HepG2 (cell line): ENCODE measurements at regions not wholly inside any gene's neighbourhood (a gene's known extent, or its start where the extent isn't known, plus 50 kb on each side); places are given as distances from the start of the nearest gene placed in this dataset.

Experiments
- EHMT2 ChIP-seq: fragments of 200-600 bp; sonication (generic); IDR thresholded peaks from 2 replicates; pipeline ENCODE4 v1.7.0; 2017; ENCODE audit warnings: antibody characterized with exemption, low read depth, low read length, borderline replicate concordance
- HNRNPLL ChIP-seq: fragments of 200-400 bp; formaldehyde crosslinking; IDR thresholded peaks from 2 replicates; pipeline ENCODE4 v1.6.1; 2017; ENCODE audit warnings: mild to moderate bottlenecking, low read depth, low read length; ENCODE audit not compliant: poor library complexity, severe bottlenecking
- MAZ ChIP-seq, 2 experiments: sonication (generic) in 1 of 2; formaldehyde crosslinking in 1 of 2; IDR thresholded peaks; 2 replicates each; pipeline versions ENCODE4 v1.5.0 to v1.6.1; 2012 to 2020; ENCODE audit warnings: low read depth in 2 of 2, mild to moderate bottlenecking in 2 of 2, borderline replicate concordance in 1 of 2, improper control_type of control experiment in 1 of 2, low read length in 1 of 2, missing genetic modification reagents in 1 of 2, moderate library complexity in 1 of 2
- PHF8 ChIP-seq: sonication (generic); formaldehyde crosslinking; IDR thresholded peaks from 2 replicates; pipeline ENCODE4 v1.5.0; 2020; ENCODE audit warnings: missing genetic modification reagents
- TCF12 ChIP-seq, 2 experiments: fragments of 450-650 bp in 1 of 2; sonication (generic) in 1 of 2; formaldehyde crosslinking in 1 of 2; IDR thresholded peaks; 2 replicates each; pipeline versions ENCODE4 v1.6.1 to v1.8.0; 2017 to 2022; ENCODE audit warnings: antibody characterized with exemption in 1 of 2, mild to moderate bottlenecking in 1 of 2, missing genetic modification reagents in 1 of 2, moderate library complexity in 1 of 2
- ZNF230 ChIP-seq: sonication (generic); formaldehyde crosslinking; IDR thresholded peaks from 2 replicates; pipeline ENCODE4 v1.4.0; 2020; ENCODE audit warnings: mild to moderate bottlenecking, missing genetic modification reagents
- ZNF232 ChIP-seq: sonication (generic); formaldehyde crosslinking; IDR thresholded peaks from 2 replicates; pipeline ENCODE4 v1.4.0; 2020; ENCODE audit warnings: missing genetic modification reagents, borderline replicate concordance
- ZNF296 ChIP-seq: sonication (generic); formaldehyde crosslinking; conservative IDR thresholded peaks from 2 replicates; pipeline ENCODE4 v1.5.0; 2020; ENCODE audit warnings: mild to moderate bottlenecking, missing genetic modification reagents
- ZSCAN22 ChIP-seq: sonication (generic); formaldehyde crosslinking; IDR thresholded peaks from 2 replicates; pipeline ENCODE4 v1.4.0; 2020; ENCODE audit warnings: mild to moderate bottlenecking, missing genetic modification reagents
- TF ChIP-seq, protein P1 (sequence below): sonication (generic); formaldehyde crosslinking; IDR thresholded peaks from 2 replicates; pipeline ENCODE4 v1.5.0; 2020; ENCODE audit warnings: missing genetic modification reagents
- TF ChIP-seq, protein P2 (sequence below): sonication (generic); formaldehyde crosslinking; IDR thresholded peaks from 2 replicates; pipeline ENCODE4 v1.4.0; 2020; ENCODE audit warnings: missing genetic modification reagents, borderline replicate concordance
- TF ChIP-seq, protein P3 (sequence below): sonication (generic); formaldehyde crosslinking; IDR thresholded peaks from 2 replicates; pipeline ENCODE4 v1.4.0; 2020; ENCODE audit warnings: missing genetic modification reagents, borderline replicate concordance
- TF ChIP-seq, protein P4 (sequence below): sonication (generic); formaldehyde crosslinking; IDR thresholded peaks from 2 replicates; pipeline ENCODE4 v1.8.1; 2023; ENCODE audit warnings: mild to moderate bottlenecking, inconsistent platforms, moderate library complexity, missing genetic modification reagents, borderline replicate concordance
- TF ChIP-seq, protein P5 (sequence below): sonication (generic); formaldehyde crosslinking; IDR thresholded peaks from 2 replicates; pipeline ENCODE4 v1.8.0; 2022; ENCODE audit warnings: mild to moderate bottlenecking, missing genetic modification reagents, moderate library complexity

DNA sequence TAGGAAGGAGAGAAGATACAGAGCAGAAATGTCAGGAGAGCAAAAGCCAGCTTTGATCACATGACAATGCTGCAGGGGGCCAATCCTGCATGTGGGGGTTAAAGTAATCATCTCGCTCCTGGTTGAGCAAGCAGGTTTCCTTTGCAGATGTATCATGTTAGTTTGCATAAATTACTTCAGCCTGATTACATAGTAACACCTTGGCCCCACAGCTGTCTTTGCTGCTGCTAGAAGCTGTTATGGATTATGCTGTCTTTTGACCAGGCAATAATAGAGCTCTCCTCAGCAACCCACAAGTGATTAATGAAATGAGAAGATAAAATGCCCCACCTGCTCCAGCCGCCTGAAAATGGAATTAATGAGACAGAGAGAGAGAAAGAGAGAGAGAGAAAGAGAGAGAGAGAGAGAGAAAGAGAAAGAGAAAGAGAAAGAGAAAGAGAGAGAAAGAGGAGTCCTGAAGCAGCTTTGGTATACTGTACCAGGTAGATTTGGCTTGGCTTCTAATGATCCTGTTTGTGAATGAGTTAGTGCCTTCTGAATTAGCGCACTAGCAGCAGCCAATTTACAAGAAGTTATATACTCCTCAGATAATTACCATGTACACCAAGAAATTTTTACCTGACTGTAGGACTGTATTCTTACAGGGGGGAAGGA, 174.3 kb upstream of the RORB start (continued):
- TF ChIP-seq, protein P1, sequence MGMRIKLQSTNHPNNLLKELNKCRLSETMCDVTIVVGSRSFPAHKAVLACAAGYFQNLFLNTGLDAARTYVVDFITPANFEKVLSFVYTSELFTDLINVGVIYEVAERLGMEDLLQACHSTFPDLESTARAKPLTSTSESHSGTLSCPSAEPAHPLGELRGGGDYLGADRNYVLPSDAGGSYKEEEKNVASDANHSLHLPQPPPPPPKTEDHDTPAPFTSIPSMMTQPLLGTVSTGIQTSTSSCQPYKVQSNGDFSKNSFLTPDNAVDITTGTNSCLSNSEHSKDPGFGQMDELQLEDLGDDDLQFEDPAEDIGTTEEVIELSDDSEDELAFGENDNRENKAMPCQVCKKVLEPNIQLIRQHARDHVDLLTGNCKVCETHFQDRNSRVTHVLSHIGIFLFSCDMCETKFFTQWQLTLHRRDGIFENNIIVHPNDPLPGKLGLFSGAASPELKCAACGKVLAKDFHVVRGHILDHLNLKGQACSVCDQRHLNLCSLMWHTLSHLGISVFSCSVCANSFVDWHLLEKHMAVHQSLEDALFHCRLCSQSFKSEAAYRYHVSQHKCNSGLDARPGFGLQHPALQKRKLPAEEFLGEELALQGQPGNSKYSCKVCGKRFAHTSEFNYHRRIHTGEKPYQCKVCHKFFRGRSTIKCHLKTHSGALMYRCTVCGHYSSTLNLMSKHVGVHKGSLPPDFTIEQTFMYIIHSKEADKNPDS = no peak
- no peak for TF ChIP-seq ZNF296 (CRISPR knock-in tag)
- no peak for TF ChIP-seq TCF12 (IDR thresholded peaks at IDR 0.05)
- no peak for TF ChIP-seq TCF12 (CRISPR knock-in tag; IDR thresholded peaks at IDR 0.05)
- TF ChIP-seq, protein P2, sequence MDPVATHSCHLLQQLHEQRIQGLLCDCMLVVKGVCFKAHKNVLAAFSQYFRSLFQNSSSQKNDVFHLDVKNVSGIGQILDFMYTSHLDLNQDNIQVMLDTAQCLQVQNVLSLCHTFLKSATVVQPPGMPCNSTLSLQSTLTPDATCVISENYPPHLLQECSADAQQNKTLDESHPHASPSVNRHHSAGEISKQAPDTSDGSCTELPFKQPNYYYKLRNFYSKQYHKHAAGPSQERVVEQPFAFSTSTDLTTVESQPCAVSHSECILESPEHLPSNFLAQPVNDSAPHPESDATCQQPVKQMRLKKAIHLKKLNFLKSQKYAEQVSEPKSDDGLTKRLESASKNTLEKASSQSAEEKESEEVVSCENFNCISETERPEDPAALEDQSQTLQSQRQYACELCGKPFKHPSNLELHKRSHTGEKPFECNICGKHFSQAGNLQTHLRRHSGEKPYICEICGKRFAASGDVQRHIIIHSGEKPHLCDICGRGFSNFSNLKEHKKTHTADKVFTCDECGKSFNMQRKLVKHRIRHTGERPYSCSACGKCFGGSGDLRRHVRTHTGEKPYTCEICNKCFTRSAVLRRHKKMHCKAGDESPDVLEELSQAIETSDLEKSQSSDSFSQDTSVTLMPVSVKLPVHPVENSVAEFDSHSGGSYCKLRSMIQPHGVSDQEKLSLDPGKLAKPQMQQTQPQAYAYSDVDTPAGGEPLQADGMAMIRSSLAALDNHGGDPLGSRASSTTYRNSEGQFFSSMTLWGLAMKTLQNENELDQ = no peak
- no peak for TF ChIP-seq ZNF230 (CRISPR knock-in tag)
- TF ChIP-seq PHF8 (CRISPR knock-in tag) = no peak
- TF ChIP-seq MAZ (IDR thresholded peaks at IDR 0.05; ENCODE audit: borderline replicate concordance, low read depth, low read length) = no peak
- no peak for TF ChIP-seq MAZ (CRISPR knock-in tag; IDR thresholded peaks at IDR 0.05; ENCODE audit: low read depth)
- no peak for TF ChIP-seq ZNF232 (CRISPR knock-in tag)
- TF ChIP-seq EHMT2 = no peak
- no peak for TF ChIP-seq HNRNPLL
- no peak for TF ChIP-seq ZSCAN22 (CRISPR knock-in tag)
- TF ChIP-seq, protein P3, sequence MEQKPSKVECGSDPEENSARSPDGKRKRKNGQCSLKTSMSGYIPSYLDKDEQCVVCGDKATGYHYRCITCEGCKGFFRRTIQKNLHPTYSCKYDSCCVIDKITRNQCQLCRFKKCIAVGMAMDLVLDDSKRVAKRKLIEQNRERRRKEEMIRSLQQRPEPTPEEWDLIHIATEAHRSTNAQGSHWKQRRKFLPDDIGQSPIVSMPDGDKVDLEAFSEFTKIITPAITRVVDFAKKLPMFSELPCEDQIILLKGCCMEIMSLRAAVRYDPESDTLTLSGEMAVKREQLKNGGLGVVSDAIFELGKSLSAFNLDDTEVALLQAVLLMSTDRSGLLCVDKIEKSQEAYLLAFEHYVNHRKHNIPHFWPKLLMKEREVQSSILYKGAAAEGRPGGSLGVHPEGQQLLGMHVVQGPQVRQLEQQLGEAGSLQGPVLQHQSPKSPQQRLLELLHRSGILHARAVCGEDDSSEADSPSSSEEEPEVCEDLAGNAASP (CRISPR knock-in tag) = no peak
- TF ChIP-seq, protein P4, sequence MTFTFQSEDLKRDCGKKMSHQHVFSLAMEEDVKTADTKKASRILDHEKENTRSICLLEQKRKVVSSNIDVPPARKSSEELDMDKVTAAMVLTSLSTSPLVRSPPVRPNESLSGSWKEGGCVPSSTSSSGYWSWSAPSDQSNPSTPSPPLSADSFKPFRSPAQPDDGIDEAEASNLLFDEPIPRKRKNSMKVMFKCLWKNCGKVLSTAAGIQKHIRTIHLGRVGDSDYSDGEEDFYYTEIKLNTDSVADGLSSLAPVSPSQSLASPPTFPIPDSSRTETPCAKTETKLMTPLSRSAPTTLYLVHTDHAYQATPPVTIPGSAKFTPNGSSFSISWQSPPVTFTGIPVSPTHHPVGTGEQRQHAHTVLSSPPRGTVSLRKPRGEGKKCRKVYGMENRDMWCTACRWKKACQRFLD (CRISPR knock-in tag) = no peak
- TF ChIP-seq, protein P5, sequence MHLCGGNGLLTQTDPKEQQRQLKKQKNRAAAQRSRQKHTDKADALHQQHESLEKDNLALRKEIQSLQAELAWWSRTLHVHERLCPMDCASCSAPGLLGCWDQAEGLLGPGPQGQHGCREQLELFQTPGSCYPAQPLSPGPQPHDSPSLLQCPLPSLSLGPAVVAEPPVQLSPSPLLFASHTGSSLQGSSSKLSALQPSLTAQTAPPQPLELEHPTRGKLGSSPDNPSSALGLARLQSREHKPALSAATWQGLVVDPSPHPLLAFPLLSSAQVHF (CRISPR knock-in tag) = no peak
- TF ChIP-seq, all 625 proteins: peak for 0
